LNCaP clone FGC (cell line): ENCODE measurements at regions not wholly inside any gene's neighbourhood (a gene's known extent, or its start where the extent isn't known, plus 50 kb on each side); places are given as distances from the start of the nearest gene placed in this dataset.

Experiments
- DNase-seq: peaks from one replicate; pipeline ENCODE4 v3.0.0-alpha.2; 2011; ENCODE audit warnings: low read depth
- H3K4me3 ChIP-seq: 2 replicates; pipeline ENCODE4 v1.5.1; 2011; ENCODE audit warnings: mild to moderate bottlenecking, low read depth, low read length, control low read depth
- CTCF ChIP-seq: IDR thresholded peaks from 2 replicates; pipeline ENCODE4 v1.5.1; 2012; ENCODE audit warnings: mild to moderate bottlenecking; ENCODE audit not compliant: control insufficient read depth, insufficient read depth; ENCODE audit errors: extremely low read depth

- no peak for DNase-seq
- TF ChIP-seq CTCF = no peak
- H3K4me3 ChIP-seq = no peak overlapping the region
These were observed 87.3 kb upstream of the RFC3 start for GRCh38 chr13:33730619-33731018.

- H3K4me3 ChIP-seq = no peak overlapping the region
- DNase-seq = no peak
- TF ChIP-seq CTCF = no peak
These were observed 82.7 kb upstream of the RFC3 start for GRCh38 chr13:33735276-33735675.

- no peak for DNase-seq
- H3K4me3 ChIP-seq = no peak overlapping the region
- no peak for TF ChIP-seq CTCF
These were observed 78.7 kb upstream of the RFC3 start for GRCh38 chr13:33739254-33739653.

- no peak for TF ChIP-seq CTCF
- H3K4me3 ChIP-seq = no peak overlapping the region
- DNase-seq = no peak
These were observed 77.8 kb upstream of the RFC3 start for GRCh38 chr13:33740134-33740538.

- TF ChIP-seq CTCF = no peak
- DNase-seq = no peak
- no peak overlapping the region for H3K4me3 ChIP-seq
These were observed 75.6 kb upstream of the RFC3 start for GRCh38 chr13:33742321-33742720.

GRCh38 chr13:33743438-33744368, 74.2 kb upstream of the RFC3 start:
- no peak for TF ChIP-seq CTCF
- DNase-seq = no peak
- H3K4me3 ChIP-seq = no peak overlapping the region
